ENCODE measurements at regions not wholly inside any gene's neighbourhood (a gene's known extent, or its start where the extent isn't known, plus 50 kb on each side); places are given as distances from the start of the nearest gene placed in this dataset.
"Not testable (repeated sequence)": the region's sequence is repeated elsewhere in the genome, so short reads cannot be mapped to it uniquely, and the experiment has no call there.

DNA sequence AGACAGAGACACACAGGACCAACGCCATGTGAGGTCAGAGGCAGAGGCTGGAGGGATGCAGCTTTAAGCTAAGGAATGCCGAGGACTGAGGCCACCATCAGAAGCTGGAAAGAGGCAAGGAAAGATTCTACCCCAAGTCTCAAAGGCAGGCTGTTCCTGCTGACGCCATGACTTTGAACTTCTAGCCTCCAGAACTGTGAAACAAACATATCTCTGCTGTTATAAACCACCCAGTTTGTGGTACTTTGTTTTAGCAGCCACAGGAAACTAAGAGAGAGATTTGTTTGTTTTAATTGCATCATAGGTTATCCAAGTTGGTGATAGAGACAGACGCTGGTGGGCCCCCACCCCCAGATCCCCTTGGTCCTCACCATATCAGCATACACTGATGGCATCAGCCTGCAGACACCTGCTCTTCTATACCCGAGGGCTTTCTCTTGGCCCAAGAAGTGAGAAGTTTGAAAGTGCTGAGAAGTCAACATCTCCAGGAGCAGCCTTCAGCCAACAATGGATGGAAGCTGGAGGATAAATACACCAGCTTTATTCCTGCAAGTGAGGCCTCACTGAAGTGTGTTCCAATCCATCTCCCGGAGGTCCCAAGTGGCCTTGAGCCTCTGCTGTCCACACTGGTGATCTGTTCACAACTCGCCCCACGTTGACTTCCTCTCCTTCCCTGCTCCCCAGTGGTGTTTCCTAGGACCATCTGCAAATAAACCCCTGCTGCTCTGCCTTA, 154.7 kb downstream of the BTBD3 start:
- no peak for DNase-seq (ENCODE audit: low read depth in 2 of 2)

DNA sequence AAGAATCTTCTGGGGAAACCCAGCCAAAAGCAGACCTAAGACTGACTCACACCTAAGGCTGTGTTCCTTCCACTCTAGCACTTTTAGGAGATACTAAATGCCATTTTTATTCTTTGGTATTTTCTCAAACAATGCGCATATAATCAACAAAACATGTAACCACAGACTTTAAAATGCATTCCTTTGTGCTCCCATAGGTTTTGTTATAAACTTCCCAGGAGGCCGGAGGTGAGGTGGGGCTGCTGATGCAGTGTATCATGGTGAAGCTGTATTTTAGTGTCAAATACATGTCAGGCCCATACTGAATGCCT, 155.2 kb downstream of the BTBD3 start:
- no peak for DNase-seq (ENCODE audit: low read depth in 2 of 2)

DNA sequence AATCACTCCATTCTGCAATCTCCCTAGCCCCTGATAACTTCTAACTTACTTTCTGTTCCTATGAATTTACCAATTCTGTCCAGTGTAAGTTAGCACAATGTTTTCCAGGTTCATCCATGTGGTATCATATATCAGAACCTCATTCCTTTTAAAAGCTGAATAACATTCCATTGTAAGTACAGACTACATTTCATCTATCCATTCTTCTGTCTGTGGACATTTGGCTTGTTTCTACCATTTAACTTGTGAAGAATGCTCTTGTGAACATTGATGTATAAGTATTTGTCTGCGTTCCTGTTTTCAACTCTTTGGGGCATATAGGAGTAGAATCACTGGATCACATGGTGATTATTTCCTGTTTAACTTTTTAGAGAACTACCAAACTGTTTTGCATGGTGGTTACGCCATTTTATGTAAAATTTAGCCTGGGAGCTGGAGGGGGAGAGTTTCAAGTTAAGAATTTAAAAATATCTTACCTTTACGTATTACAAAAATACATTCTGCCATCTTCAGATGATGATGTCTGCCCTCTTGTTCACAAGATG, 156.5 kb downstream of the BTBD3 start:
- no peak for DNase-seq (ENCODE audit: low read depth in 2 of 2)

DNA sequence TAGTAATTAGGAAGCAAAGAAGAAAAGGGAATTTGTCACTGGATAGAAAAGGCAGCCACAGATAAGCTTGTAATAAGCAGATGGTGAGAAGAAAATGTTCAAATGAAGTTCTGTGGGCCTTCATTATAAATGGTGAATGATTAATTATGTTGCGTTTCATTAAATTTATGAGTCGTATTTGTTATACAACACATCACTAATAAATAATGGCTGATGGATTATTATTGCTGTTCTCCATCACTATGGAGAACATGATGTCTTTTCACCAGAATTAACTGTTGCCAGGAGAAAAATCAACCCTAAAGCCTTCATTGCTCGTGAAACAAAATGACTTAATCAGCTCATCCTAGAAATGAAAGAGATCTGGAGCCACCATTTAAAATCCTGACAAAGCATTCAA, 158.5 kb downstream of the BTBD3 start:
- DNase-seq (ENCODE audit: low read depth in 2 of 2): no peak

DNA sequence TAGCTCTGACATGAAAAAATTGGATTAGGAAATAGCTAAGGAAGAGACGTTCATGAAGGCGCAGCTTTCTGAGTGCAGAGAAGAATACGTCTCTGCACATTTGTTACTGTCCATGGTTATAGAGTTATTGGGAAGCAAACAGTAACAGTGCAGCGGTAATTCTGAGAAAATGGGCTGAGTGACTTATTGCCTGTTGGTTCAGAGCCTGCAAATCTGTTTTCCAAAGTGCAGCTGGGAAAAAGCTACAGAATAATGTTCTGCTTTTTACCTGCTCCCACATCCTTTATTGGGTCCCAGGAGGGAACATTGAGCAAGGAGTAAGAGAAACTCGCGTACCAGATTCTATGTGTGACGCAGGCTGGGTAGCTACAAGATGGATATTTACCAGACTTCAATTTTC, 160.2 kb downstream of the BTBD3 start:
- DNase-seq (ENCODE audit: low read depth in 2 of 2): no peak

GRCh38 chr20:12079490-12079889, 161.8 kb downstream of the BTBD3 start:
- no peak for DNase-seq (ENCODE audit: low read depth in 2 of 2)

GRCh38 chr20:12083269-12083668, 165.6 kb downstream of the BTBD3 start:
- no peak for DNase-seq (ENCODE audit: low read depth in 2 of 2)

DNA sequence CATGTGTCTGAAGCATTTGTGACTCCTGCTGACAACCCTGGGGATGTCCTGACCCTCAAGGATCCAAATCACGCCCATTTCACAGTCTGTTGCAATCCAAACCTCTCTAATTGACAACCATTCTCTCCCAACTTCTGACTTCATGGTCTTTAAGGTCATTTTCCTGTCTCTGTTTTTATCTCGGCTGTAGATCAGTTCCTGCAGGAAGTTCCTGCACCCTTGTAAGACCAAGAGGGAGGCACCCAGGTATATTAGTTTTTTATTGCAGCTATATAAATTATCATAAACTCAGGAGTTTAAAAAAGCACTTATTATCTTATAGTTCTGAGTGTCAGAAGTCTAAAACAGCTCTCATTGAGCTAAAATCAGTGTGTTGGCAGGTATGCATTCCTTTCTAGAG, 166.8 kb downstream of the BTBD3 start:
- DNase-seq (ENCODE audit: low read depth in 2 of 2): no peak

DNA sequence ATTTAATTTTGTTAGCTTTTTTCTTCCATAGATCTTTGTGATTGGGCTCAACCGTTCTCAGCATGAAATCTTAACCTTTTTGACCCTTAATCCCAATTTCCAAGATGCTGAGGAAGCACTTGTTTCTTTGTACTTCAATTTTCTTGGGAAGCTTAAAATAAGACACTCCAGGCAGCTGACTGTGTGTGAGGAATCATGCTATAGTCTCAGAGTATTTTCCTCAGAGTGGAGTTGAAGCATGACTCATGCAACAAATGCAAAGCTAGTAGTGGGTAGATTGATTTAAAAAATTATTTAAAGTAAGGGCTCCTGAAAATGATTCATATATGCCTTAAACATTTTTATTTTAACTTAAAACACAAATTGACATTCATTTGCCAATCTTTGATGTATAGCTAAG, 168.7 kb downstream of the BTBD3 start:
- DNase-seq (ENCODE audit: low read depth in 2 of 2): no peak

GRCh38 chr20:12090920-12091319, 173.2 kb downstream of the BTBD3 start:
- no peak for DNase-seq (ENCODE audit: low read depth in 2 of 2)

DNA sequence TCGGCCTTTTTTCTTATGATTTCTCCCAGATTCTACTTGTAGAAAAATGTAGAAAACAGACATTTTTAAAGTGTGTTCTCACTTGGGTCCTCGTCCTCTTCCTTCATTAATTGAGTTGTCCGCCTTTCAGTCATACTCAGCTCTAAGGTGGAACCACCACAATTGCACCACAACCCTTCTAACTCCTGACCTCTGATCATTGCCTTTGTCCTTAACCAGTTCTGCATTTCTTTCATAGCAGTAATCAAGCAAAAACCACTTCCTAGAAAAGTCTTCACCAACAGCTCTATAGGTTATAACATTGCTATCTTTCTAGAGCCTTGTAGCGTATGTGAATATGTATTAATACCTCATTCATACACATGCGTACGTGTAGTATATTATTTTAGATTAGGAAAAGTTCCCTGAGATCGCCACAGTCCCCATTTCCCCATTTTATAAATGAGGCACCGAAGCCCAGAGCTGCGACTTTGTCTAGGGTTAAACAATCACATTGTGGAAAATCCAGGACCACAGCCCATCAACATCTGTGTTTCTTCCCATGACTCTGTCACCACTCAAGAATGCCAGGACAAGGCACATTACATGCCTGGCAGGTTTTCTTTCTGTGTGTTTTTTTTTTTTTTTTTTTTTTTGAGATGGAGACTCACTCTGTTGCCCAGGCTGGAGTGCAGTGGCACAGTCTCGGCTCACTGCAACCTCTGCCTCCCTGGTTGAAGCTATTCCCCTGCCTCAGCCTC, 175.5 kb downstream of the BTBD3 start:
- DNase-seq (ENCODE audit: low read depth in 2 of 2): no peak

DNA sequence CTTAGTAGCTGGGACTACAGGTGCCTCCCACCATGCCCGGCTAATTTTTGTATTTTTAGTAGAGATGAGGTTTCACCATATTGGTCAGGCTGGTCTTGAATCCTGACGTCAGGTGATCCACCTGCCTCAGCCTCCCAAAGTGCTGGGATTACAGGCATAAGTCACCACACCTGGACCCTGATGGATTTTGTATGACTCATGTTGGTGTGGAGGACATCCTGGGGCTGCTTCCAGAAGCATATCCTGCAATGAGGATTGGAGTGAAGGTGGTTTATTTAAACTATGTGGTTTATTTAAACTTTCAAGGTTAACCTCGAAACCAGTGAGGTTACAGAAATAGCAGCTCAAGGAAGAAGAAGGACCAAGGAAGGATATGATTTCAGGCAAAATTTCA, 176.1 kb downstream of the BTBD3 start:
- DNase-seq (ENCODE audit: low read depth in 2 of 2): not testable (repeated sequence)

DNA sequence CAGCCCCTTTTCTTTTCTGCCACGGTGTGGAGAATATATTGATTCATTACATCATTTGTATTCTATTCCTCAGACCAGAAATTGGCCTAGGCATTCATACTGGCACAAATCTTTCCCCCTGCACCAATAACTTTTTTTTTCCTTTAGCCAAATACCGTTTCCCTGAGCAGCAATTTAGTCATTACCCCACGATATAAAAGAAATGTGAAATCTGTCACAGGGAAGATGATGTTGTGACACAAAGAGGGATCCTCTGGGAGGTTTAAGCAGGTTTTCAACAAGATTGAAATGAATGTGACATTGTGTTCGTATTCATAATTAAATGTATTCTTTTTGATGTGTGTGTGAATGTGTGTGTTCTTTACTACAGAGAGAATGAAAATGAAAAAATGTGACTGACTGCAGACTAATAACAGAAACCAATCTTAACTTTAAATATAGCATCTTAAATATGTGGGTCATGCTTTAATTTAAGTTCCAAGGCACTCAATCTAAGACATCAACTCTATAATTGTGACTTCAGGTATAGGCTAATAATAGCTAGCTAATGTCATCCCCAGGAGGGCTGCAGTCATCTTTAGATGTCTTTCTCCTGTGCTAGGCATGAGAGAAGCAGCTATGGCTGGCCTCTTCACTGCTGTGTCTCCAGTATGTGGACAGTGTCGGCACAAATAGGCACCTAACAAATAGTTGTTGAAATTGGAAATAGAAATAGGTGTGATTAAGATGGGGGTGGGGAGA, 177.7 kb downstream of the BTBD3 start:
- no peak for DNase-seq (ENCODE audit: low read depth in 2 of 2)

DNA sequence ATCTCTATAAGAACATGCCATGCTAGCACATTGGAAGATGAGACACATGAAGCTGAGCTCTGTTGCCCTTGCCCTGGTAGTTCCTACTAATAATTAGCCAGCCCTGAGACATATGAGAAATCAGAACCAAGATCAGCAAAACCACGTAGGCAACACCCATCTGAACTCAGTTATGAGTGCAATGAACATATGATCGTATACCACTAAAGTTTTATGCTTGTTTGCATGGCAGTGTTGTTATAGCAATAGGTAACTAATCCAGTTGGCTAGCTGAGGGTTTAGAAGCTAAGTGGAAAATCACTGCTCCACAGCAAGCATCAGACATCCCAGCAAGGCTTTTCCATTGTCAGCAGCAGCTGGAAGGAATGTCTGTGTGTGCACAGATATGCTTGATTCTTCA, 180.7 kb downstream of the BTBD3 start:
- DNase-seq (ENCODE audit: low read depth in 2 of 2): no peak

GRCh38 chr20:12108846-12109245, 191.2 kb downstream of the BTBD3 start:
- no peak for DNase-seq (ENCODE audit: low read depth in 2 of 2)

DNA sequence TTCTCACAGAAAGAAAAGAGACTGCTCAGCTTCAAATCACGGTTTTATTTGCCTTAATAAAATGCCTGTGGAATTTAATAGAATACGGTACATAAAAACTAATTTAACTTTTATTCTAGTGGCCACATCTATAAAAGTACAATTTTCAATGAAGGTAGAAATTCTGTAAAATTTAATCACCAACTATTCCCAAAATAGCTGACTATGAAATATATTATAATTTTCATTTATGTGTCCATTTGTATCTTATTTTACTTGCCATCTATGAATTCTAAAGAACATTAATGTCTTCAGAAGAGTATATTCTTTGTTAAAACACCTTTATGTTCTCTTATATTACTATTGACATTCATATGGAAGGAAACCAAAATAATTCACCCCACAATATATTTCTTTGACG, 192.6 kb downstream of the BTBD3 start:
- no peak for DNase-seq (ENCODE audit: low read depth in 2 of 2)

- DNase-seq (ENCODE audit: low read depth in 2 of 2): no peak
Observed at GRCh38 chr20:12110711-12111110, 193.0 kb downstream of the BTBD3 start.

GRCh38 chr20:12111431-12112088, 193.9 kb downstream of the BTBD3 start:
- DNase-seq (ENCODE audit: low read depth in 2 of 2): no peak

DNA sequence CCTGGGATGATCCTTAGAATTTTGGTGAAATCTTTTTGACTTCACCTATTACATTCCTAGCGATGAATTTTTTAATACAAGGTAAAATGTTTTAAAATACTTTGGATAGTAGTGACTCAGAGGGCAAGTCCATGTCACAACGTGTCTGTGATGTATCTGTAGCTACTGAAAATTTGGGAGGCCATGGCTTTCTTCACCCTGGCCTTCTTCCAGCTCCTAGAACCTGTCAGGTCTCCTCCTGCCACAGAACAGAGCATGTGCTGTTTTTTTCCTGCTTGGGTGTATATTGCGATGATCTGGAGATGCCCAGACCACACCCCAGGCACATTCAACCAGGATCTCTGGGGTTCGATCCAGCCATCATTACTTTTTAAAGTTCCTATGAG, 194.4 kb downstream of the BTBD3 start:
- DNase-seq (ENCODE audit: low read depth in 2 of 2): no peak

- DNase-seq (ENCODE audit: low read depth in 2 of 2): no peak
Observed at GRCh38 chr20:12112665-12113064, 195.0 kb downstream of the BTBD3 start.

- DNase-seq (ENCODE audit: low read depth in 2 of 2): no peak
Observed at GRCh38 chr20:12113075-12113467, 195.4 kb downstream of the BTBD3 start.

Data from stimulated activated CD4-positive, alpha-beta T cell treated with anti-CD3 and anti-CD28 coated beads, Interleukin-12 subunit alpha, Interleukin-12 subunit beta, amount 100 ng/mL, for 24 hours (primary cell).